ENCODE measurements at regions not wholly inside any gene's neighbourhood (a gene's known extent, or its start where the extent isn't known, plus 50 kb on each side); places are given as distances from the start of the nearest gene placed in this dataset.

DNA sequence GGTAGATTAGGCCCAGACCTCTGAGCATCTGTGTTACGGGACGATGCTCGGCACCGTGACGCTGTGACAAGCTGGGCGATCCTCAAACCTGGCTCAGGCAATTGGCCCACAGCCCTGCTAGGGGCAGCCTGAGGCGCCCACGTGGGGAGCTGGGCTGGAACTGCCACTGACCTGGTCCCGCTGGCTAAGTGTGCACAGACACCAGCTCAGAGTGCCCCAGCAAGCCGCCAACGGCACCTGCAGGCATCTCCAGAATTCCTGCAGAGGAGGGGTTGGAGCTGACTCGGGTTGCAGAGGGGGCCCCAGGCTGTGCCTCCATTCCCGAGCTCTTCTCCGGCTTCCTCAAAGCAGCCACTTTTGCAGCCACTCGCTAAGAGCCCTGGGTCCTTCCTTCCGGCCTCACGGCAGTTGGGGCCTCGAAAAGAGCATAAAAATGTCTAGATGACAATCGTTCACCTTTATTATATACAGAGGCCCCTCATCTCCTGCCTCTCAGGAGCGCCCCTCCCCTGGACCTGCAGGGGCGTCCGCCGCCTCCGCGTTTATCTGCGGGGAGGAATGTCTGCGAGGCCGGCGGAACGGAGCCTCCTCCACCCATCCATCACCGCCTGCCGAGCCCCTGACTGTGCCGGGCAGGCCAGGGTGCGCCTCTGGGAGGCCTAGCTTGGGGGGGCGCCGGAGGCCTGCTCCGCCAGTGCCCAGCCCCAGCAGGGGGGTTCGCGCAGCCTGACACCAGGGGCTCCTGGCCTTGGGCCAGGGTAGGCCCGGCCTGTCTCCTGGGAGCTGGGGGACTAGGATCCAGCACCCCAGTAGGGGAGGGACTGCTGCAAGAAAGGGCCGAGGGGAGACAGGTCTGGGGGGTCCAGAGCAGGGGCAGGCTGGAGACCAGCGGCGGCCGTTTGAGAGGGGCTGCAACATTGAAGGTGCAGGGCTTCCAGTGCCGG, 144.9 kb downstream of the BARX1 start:
- no peak overlapping the region for H3K4me3 ChIP-seq (ENCODE audit: low read depth, low read length)
- DNase-seq (ENCODE audit: low read depth) = no peak
- TF ChIP-seq CTCF (conservative IDR thresholded peaks at IDR 0.05; ENCODE audit: low read depth, low read length) = no peak

- no peak overlapping the region for H3K4me3 ChIP-seq (ENCODE audit: low read depth, low read length)
- no peak for DNase-seq (ENCODE audit: low read depth)
- no peak for TF ChIP-seq CTCF (conservative IDR thresholded peaks at IDR 0.05; ENCODE audit: low read depth, low read length)
Observed at GRCh38 chr9:93809204-93809940, 145.8 kb downstream of the BARX1 start.

- no peak overlapping the region for H3K4me3 ChIP-seq (ENCODE audit: low read depth, low read length)
- TF ChIP-seq CTCF (conservative IDR thresholded peaks at IDR 0.05; ENCODE audit: low read depth, low read length) = no peak
- no peak for DNase-seq (ENCODE audit: low read depth)
Observed at GRCh38 chr9:93808115-93809029, 146.8 kb downstream of the BARX1 start.

DNA sequence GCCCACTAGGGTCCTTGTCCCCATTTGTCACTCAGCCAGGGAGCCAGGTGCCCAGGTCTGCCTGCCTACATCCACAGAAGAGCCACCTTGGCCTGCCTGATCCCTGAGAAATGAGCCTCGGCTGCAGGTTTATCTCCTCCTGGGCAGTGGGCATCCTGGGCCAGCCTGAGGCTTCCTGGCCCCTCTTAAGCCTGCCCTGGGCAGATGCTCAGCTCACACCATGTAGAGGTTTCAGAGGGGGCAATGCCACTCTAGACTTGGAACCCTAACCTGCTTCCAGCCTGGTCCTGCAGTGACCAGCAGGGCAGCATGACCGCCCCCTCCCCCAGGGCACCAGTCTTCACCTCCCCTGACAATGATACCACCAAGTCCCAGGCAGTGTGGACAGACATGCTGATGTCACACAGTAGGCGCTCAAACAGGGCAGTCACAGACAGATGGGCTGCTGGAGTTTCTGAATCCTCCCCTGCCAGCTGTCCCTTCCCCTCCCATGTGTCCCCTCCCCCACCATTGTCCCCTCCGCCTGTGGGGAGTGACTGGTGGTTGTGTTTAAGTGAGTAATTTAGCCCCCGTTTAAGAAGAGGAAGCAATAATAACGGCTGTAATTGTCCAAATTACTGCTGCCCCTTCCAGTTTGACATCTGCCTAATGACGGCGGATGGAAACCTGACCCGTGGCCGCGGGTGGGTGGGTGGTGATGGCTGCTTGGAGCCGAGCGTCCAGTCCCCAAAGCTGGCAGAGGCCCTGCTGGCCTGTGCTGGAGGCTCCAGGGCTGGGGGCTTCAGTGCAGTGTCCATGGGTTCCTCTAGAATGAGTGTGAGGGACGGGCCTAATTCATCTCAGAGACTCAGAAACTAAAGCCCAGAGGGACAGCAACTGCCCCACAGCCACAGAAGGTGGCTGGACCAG, 147.7 kb downstream of the BARX1 start:
- H3K4me3 ChIP-seq (ENCODE audit: low read depth, low read length) = no peak overlapping the region
- TF ChIP-seq CTCF (conservative IDR thresholded peaks at IDR 0.05; ENCODE audit: low read depth, low read length) = no peak

DNA sequence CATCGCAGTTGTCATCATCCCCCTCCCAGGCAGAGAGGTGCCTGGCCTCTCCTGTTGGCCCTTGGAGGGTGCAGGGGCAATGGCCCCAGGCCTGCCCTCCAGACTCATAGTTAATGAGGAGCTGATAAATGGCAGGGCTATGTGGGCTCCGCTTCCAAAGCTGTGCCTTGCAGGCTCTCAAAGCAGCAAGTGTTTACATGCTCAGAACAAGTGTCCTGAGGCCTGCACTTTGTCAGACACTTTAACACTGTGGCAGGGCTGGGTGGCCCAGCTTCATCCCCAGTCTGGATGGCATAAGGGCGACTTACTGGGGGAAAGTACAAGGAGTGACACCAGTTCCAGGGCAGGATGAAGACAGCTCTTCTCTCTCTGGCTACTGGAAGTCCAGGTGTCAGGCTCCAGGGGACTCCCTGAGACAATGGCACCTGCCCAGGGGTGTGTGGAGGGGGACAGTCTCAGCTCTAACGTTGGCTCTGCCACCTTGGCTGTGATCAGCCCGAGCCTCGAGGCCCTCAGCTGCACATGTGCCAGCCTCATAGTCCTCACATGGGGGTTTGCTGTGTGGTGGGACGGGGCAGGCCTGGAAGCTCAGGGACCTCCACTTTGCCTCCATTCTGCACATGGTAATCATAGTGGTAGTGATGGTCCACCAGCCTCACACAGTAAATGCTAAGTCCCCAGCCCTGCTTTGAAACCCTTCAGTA, 153.4 kb downstream of the BARX1 start:
- TF ChIP-seq CTCF (conservative IDR thresholded peaks at IDR 0.05; ENCODE audit: low read depth, low read length) = no peak
- no peak for DNase-seq (ENCODE audit: low read depth)
- H3K4me3 ChIP-seq (ENCODE audit: low read depth, low read length) = no peak overlapping the region

More for the DNA sequence above, 147.7 kb downstream of the BARX1 start:
- DNase-seq (ENCODE audit: low read depth) = no peak

Measured in epithelial cell of proximal tubule (primary cell).